ENCODE measurements at regions not wholly inside any gene's neighbourhood (a gene's known extent, or its start where the extent isn't known, plus 50 kb on each side); places are given as distances from the start of the nearest gene placed in this dataset.

- TF ChIP-seq ZNF462 (CRISPR knock-in tag; IDR thresholded peaks at IDR 0.05): no peak
- no peak for TF ChIP-seq EZH2phosphoT487 (IDR thresholded peaks at IDR 0.05; ENCODE audit: unreplicated experiment)
Observed at GRCh38 chr9:720239-720881, 121.1 kb upstream of the DMRT1 start (continued).

DNA sequence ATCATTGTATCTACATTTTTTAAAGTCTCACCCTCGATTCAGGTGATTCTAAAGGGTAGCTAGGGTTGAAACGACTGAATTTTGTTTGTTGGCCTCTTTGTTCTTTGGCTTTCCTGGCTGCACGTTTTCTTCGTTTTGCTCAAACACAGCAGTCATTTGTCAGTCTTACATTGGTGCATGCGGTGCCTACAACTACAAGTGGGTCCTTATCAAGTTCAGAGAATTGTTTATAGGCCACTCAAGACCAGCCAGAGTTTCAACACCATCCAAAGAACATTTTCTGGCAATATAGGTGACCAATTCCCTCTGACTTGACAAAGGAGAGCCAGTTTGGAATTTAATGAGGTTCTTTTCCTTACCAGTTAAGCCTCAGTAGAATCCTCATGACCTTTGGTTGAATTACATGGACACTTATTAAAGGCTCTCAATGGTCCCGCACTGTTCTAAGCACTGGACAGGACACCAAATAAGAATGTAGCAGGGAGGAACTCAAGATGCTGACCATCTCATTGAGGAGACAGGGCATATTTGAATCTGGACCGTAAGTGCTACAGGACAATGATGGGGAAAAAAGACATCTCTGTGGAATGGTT, 119.0 kb upstream of the DMRT1 start:
- H3K4me1 Mint-ChIP-seq: peaks cover 40% of the 10 kb centered on the region
- TF ChIP-seq EZH2phosphoT487 (IDR thresholded peaks at IDR 0.05; ENCODE audit: unreplicated experiment) (no peak), ZNF114 (CRISPR knock-in tag; IDR thresholded peaks at IDR 0.05) (no peak), REST (IDR thresholded peaks at IDR 0.05; ENCODE audit: unreplicated experiment) (no peak)
- TF ChIP-seq, protein P1, sequence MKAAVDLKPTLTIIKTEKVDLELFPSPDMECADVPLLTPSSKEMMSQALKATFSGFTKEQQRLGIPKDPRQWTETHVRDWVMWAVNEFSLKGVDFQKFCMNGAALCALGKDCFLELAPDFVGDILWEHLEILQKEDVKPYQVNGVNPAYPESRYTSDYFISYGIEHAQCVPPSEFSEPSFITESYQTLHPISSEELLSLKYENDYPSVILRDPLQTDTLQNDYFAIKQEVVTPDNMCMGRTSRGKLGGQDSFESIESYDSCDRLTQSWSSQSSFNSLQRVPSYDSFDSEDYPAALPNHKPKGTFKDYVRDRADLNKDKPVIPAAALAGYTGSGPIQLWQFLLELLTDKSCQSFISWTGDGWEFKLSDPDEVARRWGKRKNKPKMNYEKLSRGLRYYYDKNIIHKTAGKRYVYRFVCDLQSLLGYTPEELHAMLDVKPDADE (IDR thresholded peaks at IDR 0.05): no peak

More for the DNA sequence above, 119.0 kb upstream of the DMRT1 start:
- H3K27me3 Mint-ChIP-seq (ENCODE audit: insufficient read depth, low read depth, poor library complexity): peaks cover 7% of the 10 kb centered on the region
- no peak for ATAC-seq
- Histone ChIP-seq H2AFZ (no peak overlapping the region), H3K79me2 (replicated peaks; ENCODE audit: insufficient read depth) (peaks cover 17% of the 10 kb centered on the region; the same call in 1 of the 2 replicates), H3K4me3 (no peak overlapping the region), H3K4me2 (no peak overlapping the region), H3K27ac (ENCODE audit: low read depth) (no peak overlapping the region), H3K9me2 (ENCODE audit: insufficient read depth) (0 out of 2 replicates have a peak, but pooled peaks cover 5% of the 10 kb centered on the region), H3K36me3 (ENCODE audit: insufficient read depth) (no peaks in the 10 kb centered on the region), H4K20me1 (replicated peaks; ENCODE audit: insufficient read depth) (no peaks in the 10 kb centered on the region), H3K4me1 (ENCODE audit: insufficient read depth) (peaks cover 37% of the 10 kb centered on the region), H3K27me3 (ENCODE audit: insufficient read depth) (no peaks in the 10 kb centered on the region), H3F3A (replicated peaks; ENCODE audit: low read depth) (no peaks in the 10 kb centered on the region)
- no peak for DNase-seq (ENCODE audit: low spot score)
- H3K9me3 Mint-ChIP-seq: no peaks in the 10 kb centered on the region
- no peak overlapping the region for H3K4me3 Mint-ChIP-seq
- no peak overlapping the region for H3K27ac Mint-ChIP-seq
- no peaks in the 10 kb centered on the region; the same call in 2 of the 3 replicates for H3K36me3 Mint-ChIP-seq (ENCODE audit: low read depth)

Measured in GM23338 (cell line).